Gastrocnemius medialis (tissue), 4 donors: ENCODE measurements at regions not wholly inside any gene's neighbourhood (a gene's known extent, or its start where the extent isn't known, plus 50 kb on each side); places are given as distances from the start of the nearest gene placed in this dataset.

ENCODE experiments used
- ATAC-seq, 2 donors: fragments of 150-250 bp; one replicate each; pipeline ENCODE4 v1.9.1; 2016
- DNase-seq, 2 donors: peaks; one replicate each; pipeline ENCODE4 v3.0.0-alpha.2; 2019
- H3K27ac ChIP-seq, 4 donors: fragments of 200-600 bp; sonication (generic); 1 replicate in 1 of 4; 2 replicates in 3 of 4; pipeline ENCODE4 v1.5.1; 2016 to 2018; ENCODE audit warnings: mild to moderate bottlenecking in 2 of 4, moderate library complexity in 1 of 4
- H3K27me3 ChIP-seq, 3 donors: fragments of 200-600 bp; sonication (generic) in 2 of 3; 1 replicate in 1 of 3; 2 replicates in 2 of 3; pipeline versions ENCODE4 v1.5.1 to v1.6.0; 2016 to 2019; ENCODE audit warnings: mild to moderate bottlenecking in 1 of 3, moderate library complexity in 1 of 3
- H3K36me3 ChIP-seq, 2 donors: fragments of 200-600 bp; sonication (generic) in 1 of 2; one replicate each; pipeline ENCODE4 v1.5.1; 2017 to 2018
- H3K4me1 ChIP-seq, 2 donors: fragments of 200-600 bp; sonication (generic) in 1 of 2; one replicate each; pipeline ENCODE4 v1.5.1; 2016 to 2017; ENCODE audit warnings: mild to moderate bottlenecking in 2 of 2
- H3K4me3 ChIP-seq, 4 donors: fragments of 200-600 bp; sonication (generic) in 3 of 4; 1 replicate in 1 of 4; 2 replicates in 3 of 4; pipeline ENCODE4 v1.5.1; 2016 to 2019; ENCODE audit warnings: mild to moderate bottlenecking in 2 of 4
- H3K9me3 ChIP-seq, 3 donors: fragments of 200-600 bp; sonication (generic) in 2 of 3; 1 replicate in 1 of 3; 2 replicates in 2 of 3; pipeline ENCODE4 v1.5.1; 2016 to 2019
- CTCF ChIP-seq, 5 experiments: fragments of 450-650 bp in 3 of 5; fragments of 200-600 bp in 2 of 5; sonication (generic) in 2 of 5; IDR thresholded peaks in 4 of 5; conservative IDR thresholded peaks in 1 of 5; 1 replicate in 4 of 5; 2 replicates in 1 of 5; pipeline ENCODE4 v1.5.1; 2016 to 2019; ENCODE audit warnings: antibody characterized with exemption in 5 of 5, mild to moderate bottlenecking in 3 of 5, moderate library complexity in 3 of 5
- POLR2A ChIP-seq, 2 donors: fragments of 450-650 bp; IDR thresholded peaks; one replicate each; pipeline ENCODE4 v1.6.1; 2017; ENCODE audit warnings: antibody characterized with exemption in 2 of 2, mild to moderate bottlenecking in 2 of 2, moderate library complexity in 2 of 2
- in situ Hi-C, 4 donors: fragments of 200-750 bp; cut with MboI; loops; one replicate each; pipeline versions ENCODE4 v1.15.0 to v1.8.0; 2017; ENCODE audit warnings: low sequenced_read_pairs in 4 of 4
- intact Hi-C: fragments of 100-400 bp; cut with DNase I; formaldehyde crosslinking; loops from one replicate; pipeline ENCODE4 v1.15.1; 2023; ENCODE audit warnings: low total_unique reads

GRCh38 chr4:10366628-10367027, 90.6 kb downstream of the ZNF518B start:
- DNase-seq (no peak), ATAC-seq (no peak)
- no peak overlapping the region for H3K4me3 ChIP-seq
- no peaks in the 10 kb centered on the region for H3K9me3 ChIP-seq
- TF ChIP-seq CTCF (IDR thresholded peaks at IDR 0.05 in 4 of 5, conservative IDR thresholded peaks at IDR 0.05 in 1 of 5) (no peak), POLR2A (IDR thresholded peaks at IDR 0.05) (no peak)
- in situ Hi-C loops, result no loop called here
- intact Hi-C loops, result no loop called here
- H3K36me3 ChIP-seq, result no peaks in the 10 kb centered on the region
- H3K27me3 ChIP-seq, result no peaks in the 10 kb centered on the region
- H3K4me1 ChIP-seq, result no peaks in the 10 kb centered on the region
- no peak overlapping the region for H3K27ac ChIP-seq

- Histone ChIP-seq H3K36me3 (no peaks in the 10 kb centered on the region), H3K9me3 (no peaks in the 10 kb centered on the region), H3K27ac (no peak overlapping the region), H3K4me1 (no peaks in the 10 kb centered on the region), H3K4me3 (no peak overlapping the region), H3K27me3 (no peaks in the 10 kb centered on the region)
- intact Hi-C loops (no loop called here), in situ Hi-C loops (no loop called here)
- DNase-seq (no peak), ATAC-seq (no peak)
- TF ChIP-seq CTCF (IDR thresholded peaks at IDR 0.05 in 4 of 5, conservative IDR thresholded peaks at IDR 0.05 in 1 of 5) (no peak), POLR2A (IDR thresholded peaks at IDR 0.05) (no peak)
Observed at GRCh38 chr4:10364194-10364593, 93.0 kb downstream of the ZNF518B start.

- H3K27me3 ChIP-seq, result no peaks in the 10 kb centered on the region
- no peak overlapping the region for H3K4me3 ChIP-seq
- ATAC-seq (no peak), DNase-seq (no peak)
- H3K36me3 ChIP-seq, result no peaks in the 10 kb centered on the region
- TF ChIP-seq POLR2A (IDR thresholded peaks at IDR 0.05) (no peak), CTCF (IDR thresholded peaks at IDR 0.05 in 4 of 5, conservative IDR thresholded peaks at IDR 0.05 in 1 of 5) (no peak)
- intact Hi-C loops, result no loop called here
- no peak overlapping the region for H3K27ac ChIP-seq
- in situ Hi-C loops, result no loop called here
- no peaks in the 10 kb centered on the region for H3K9me3 ChIP-seq
- H3K4me1 ChIP-seq, result no peaks in the 10 kb centered on the region
Observed at GRCh38 chr4:10354746-10355145, 102.5 kb downstream of the ZNF518B start.

- H3K4me3 ChIP-seq, result no peak overlapping the region
- DNase-seq (no peak), ATAC-seq (no peak)
- no peaks in the 10 kb centered on the region for H3K9me3 ChIP-seq
- no peaks in the 10 kb centered on the region for H3K4me1 ChIP-seq
- H3K27ac ChIP-seq, result no peak overlapping the region
- H3K27me3 ChIP-seq, result no peaks in the 10 kb centered on the region
- no peaks in the 10 kb centered on the region for H3K36me3 ChIP-seq
- in situ Hi-C loops (no loop called here), intact Hi-C loops (no loop called here)
- no peak for TF ChIP-seq CTCF (IDR thresholded peaks at IDR 0.05 in 4 of 5, conservative IDR thresholded peaks at IDR 0.05 in 1 of 5)
- no peak for TF ChIP-seq POLR2A (IDR thresholded peaks at IDR 0.05)
Observed at GRCh38 chr4:10354225-10354624, 103.0 kb downstream of the ZNF518B start.

- H3K36me3 ChIP-seq, result no peaks in the 10 kb centered on the region
- no peak for DNase-seq
- ATAC-seq, result no peak
- no peaks in the 10 kb centered on the region for H3K4me1 ChIP-seq
- H3K9me3 ChIP-seq, result no peaks in the 10 kb centered on the region
- in situ Hi-C loops (no loop called here), intact Hi-C loops (no loop called here)
- H3K4me3 ChIP-seq, result no peak overlapping the region
- H3K27me3 ChIP-seq, result no peaks in the 10 kb centered on the region
- H3K27ac ChIP-seq, result no peak overlapping the region
- TF ChIP-seq CTCF (IDR thresholded peaks at IDR 0.05 in 4 of 5, conservative IDR thresholded peaks at IDR 0.05 in 1 of 5), result no peak
Observed at GRCh38 chr4:10353110-10353509, 104.1 kb downstream of the ZNF518B start.
